SK-N-SH treated with all-trans-retinoic acid at 6 μM for 48 hours (cell line): ENCODE measurements at regions not wholly inside any gene's neighbourhood (a gene's known extent, or its start where the extent isn't known, plus 50 kb on each side); places are given as distances from the start of the nearest gene placed in this dataset.
A peak's percentile ranks its signal among the peaks of the same experiment; 100 is the strongest.

Experiments used
- ATAC-seq: fragments of 200-7000 bp; cut with Tn5 transposase; 3 replicates; pipeline ENCODE4 v1.9.1; 2020; ENCODE audit warnings: mild to moderate bottlenecking, moderate library complexity
- ARNTL ChIP-seq: fragments of 450-650 bp; formaldehyde crosslinking; IDR thresholded peaks from 2 replicates; pipeline ENCODE4 v1.5.0; 2020; ENCODE audit warnings: low read depth, mild to moderate bottlenecking, moderate library complexity, borderline replicate concordance
- BACH2 ChIP-seq: fragments of 250-450 bp; sonication (Bioruptor Pico); IDR thresholded peaks from 2 replicates; pipeline ENCODE4 v1.9.0; 2021; ENCODE audit warnings: mild to moderate bottlenecking, borderline replicate concordance
- CREB5 ChIP-seq: fragments of 250-450 bp; sonication (Bioruptor Pico); IDR thresholded peaks from 2 replicates; pipeline ENCODE4 v1.5.1; 2020; ENCODE audit warnings: low read depth, mild to moderate bottlenecking, moderate library complexity
- CSDC2 ChIP-seq: fragments of 250-450 bp; sonication (Bioruptor Pico); IDR thresholded peaks from 2 replicates; pipeline ENCODE4 v1.5.0; 2020; ENCODE audit warnings: mild to moderate bottlenecking, moderate library complexity
- CSRNP3 ChIP-seq: fragments of 250-450 bp; sonication (Bioruptor Pico); IDR thresholded peaks from 2 replicates; pipeline ENCODE4 v1.5.1; 2021; ENCODE audit warnings: mild to moderate bottlenecking, moderate library complexity
- ESRRG ChIP-seq: fragments of 250-450 bp; sonication (Bioruptor Pico); IDR thresholded peaks from 2 replicates; pipeline ENCODE4 v1.6.1; 2021; ENCODE audit warnings: mild to moderate bottlenecking
- GLIS3 ChIP-seq: fragments of 250-450 bp; sonication (Bioruptor Pico); IDR thresholded peaks from 2 replicates; pipeline ENCODE4 v1.5.0; 2020; ENCODE audit warnings: mild to moderate bottlenecking, moderate library complexity
- ISL1 ChIP-seq: fragments of 250-450 bp; sonication (Bioruptor Pico); IDR thresholded peaks from 2 replicates; pipeline ENCODE4 v2.1.2; 2022; ENCODE audit warnings: mild to moderate bottlenecking, moderate library complexity
- OSR1 ChIP-seq: fragments of 250-450 bp; sonication (Bioruptor Pico); IDR thresholded peaks from 2 replicates; pipeline ENCODE4 v1.8.0; 2022; ENCODE audit warnings: moderate library complexity, mild to moderate bottlenecking, inconsistent platforms
- PATZ1 ChIP-seq: fragments of 250-450 bp; sonication (Bioruptor Pico); IDR thresholded peaks from 2 replicates; pipeline ENCODE4 v1.8.0; 2020; ENCODE audit warnings: mild to moderate bottlenecking, moderate library complexity, borderline replicate concordance
- POU6F1 ChIP-seq: fragments of 250-450 bp; sonication (Bioruptor Pico); IDR thresholded peaks from 2 replicates; pipeline ENCODE4 v1.8.0; 2021; ENCODE audit warnings: low read depth, mild to moderate bottlenecking, moderate library complexity, borderline replicate concordance
- PPARA ChIP-seq: fragments of 250-450 bp; sonication (Bioruptor Pico); IDR thresholded peaks from 2 replicates; pipeline ENCODE4 v1.5.0; 2020; ENCODE audit warnings: mild to moderate bottlenecking, borderline replicate concordance
- RARB ChIP-seq: fragments of 250-450 bp; sonication (Bioruptor Pico); IDR thresholded peaks from 2 replicates; pipeline ENCODE4 v1.8.0; 2021; ENCODE audit warnings: mild to moderate bottlenecking, moderate library complexity
- SNAI2 ChIP-seq: fragments of 250-450 bp; sonication (Bioruptor Pico); IDR thresholded peaks from 2 replicates; pipeline ENCODE4 v1.5.0; 2020; ENCODE audit warnings: mild to moderate bottlenecking, moderate library complexity
- TOX ChIP-seq: fragments of 250-450 bp; sonication (Bioruptor Pico); IDR thresholded peaks from 2 replicates; pipeline ENCODE4 v1.8.0; 2021; ENCODE audit warnings: mild to moderate bottlenecking, moderate library complexity, borderline replicate concordance
- TSHZ2 ChIP-seq: fragments of 250-450 bp; sonication (Bioruptor Pico); IDR thresholded peaks from 2 replicates; pipeline ENCODE4 v1.5.0; 2020; ENCODE audit warnings: mild to moderate bottlenecking, moderate library complexity
- ZC3H10 ChIP-seq: fragments of 250-450 bp; sonication (Bioruptor Pico); IDR thresholded peaks from 2 replicates; pipeline ENCODE4 v1.5.1; 2021; ENCODE audit warnings: mild to moderate bottlenecking, moderate library complexity
- ZFP3 ChIP-seq: fragments of 250-450 bp; sonication (Bioruptor Pico); IDR thresholded peaks from 2 replicates; pipeline ENCODE4 v1.5.0; 2020; ENCODE audit warnings: mild to moderate bottlenecking, moderate library complexity
- ZFP30 ChIP-seq: fragments of 450-650 bp; formaldehyde crosslinking; IDR thresholded peaks from 2 replicates; pipeline ENCODE4 v1.5.0; 2022; ENCODE audit warnings: mild to moderate bottlenecking, moderate library complexity
- ZNF70 ChIP-seq: fragments of 450-650 bp; formaldehyde crosslinking; IDR thresholded peaks from 2 replicates; pipeline ENCODE4 v1.5.0; 2020; ENCODE audit warnings: mild to moderate bottlenecking, moderate library complexity
- ZNF8 ChIP-seq: fragments of 450-650 bp; formaldehyde crosslinking; IDR thresholded peaks from 2 replicates; pipeline ENCODE4 v1.5.0; 2020; ENCODE audit warnings: mild to moderate bottlenecking, moderate library complexity

- TF ChIP-seq RARB (no peak), POU6F1 (no peak), ZC3H10 (CRISPR knock-in tag) (no peak), ESRRG (no peak), ARNTL (CRISPR knock-in tag) (no peak), CSDC2 (CRISPR knock-in tag) (no peak), TOX (CRISPR knock-in tag) (no peak), ISL1 (no peak), BACH2 (CRISPR knock-in tag) (no peak)
- TF ChIP-seq, all 23 proteins: peak for 0
Observed at GRCh38 chr4:138028923-138029322, 213.2 kb downstream of the SLC7A11 start.

GRCh38 chr4:138021139-138021830, 220.9 kb downstream of the SLC7A11 start:
- ATAC-seq = peak; percentile 42; the same call in 1 of the 3 replicates
- TF ChIP-seq CREB5 (CRISPR knock-in tag) (no peak), CSRNP3 (CRISPR knock-in tag) (no peak), ZNF8 (CRISPR knock-in tag) (no peak), ZNF70 (CRISPR knock-in tag) (no peak), ISL1 (0 out of 2 replicates have a peak, but pooled peaks have one; percentile 3)
- TF ChIP-seq, all 23 proteins: peak for 1

More at GRCh38 chr4:138028923-138029322, 213.2 kb downstream of the SLC7A11 start:
- no peak for ATAC-seq

- ATAC-seq = no peak
- TF ChIP-seq ISL1 (no peak), CREB5 (CRISPR knock-in tag) (no peak), ZNF70 (CRISPR knock-in tag) (no peak)
- TF ChIP-seq, all 23 proteins: peak for 0
Observed at GRCh38 chr4:138014590-138015288, 227.4 kb downstream of the SLC7A11 start.

- TF ChIP-seq SNAI2 (CRISPR knock-in tag) = no peak
- TF ChIP-seq ZFP30 (CRISPR knock-in tag) = no peak
Observed at GRCh38 chr4:138013625-138014024, 228.5 kb downstream of the SLC7A11 start.

GRCh38 chr4:138010639-138011038, 231.5 kb downstream of the SLC7A11 start:
- no peak for ATAC-seq
- no peak for TF ChIP-seq ZFP3
- TF ChIP-seq TSHZ2 (CRISPR knock-in tag) = no peak
- no peak for TF ChIP-seq POU6F1
- no peak for TF ChIP-seq OSR1
- no peak for TF ChIP-seq ZNF70 (CRISPR knock-in tag)
- TF ChIP-seq ARNTL (CRISPR knock-in tag) = no peak
- TF ChIP-seq SNAI2 (CRISPR knock-in tag) = no peak
- no peak for TF ChIP-seq ISL1
- TF ChIP-seq GLIS3 (CRISPR knock-in tag) = no peak
- TF ChIP-seq PPARA = no peak
- TF ChIP-seq ZFP30 (CRISPR knock-in tag) = no peak
- TF ChIP-seq PATZ1 (CRISPR knock-in tag) = no peak
- no peak for TF ChIP-seq ZC3H10 (CRISPR knock-in tag)
- no peak for TF ChIP-seq BACH2 (CRISPR knock-in tag)

More at GRCh38 chr4:138013625-138014024, 228.5 kb downstream of the SLC7A11 start:
- no peak for ATAC-seq
